ENCODE measurements at regions not wholly inside any gene's neighbourhood (a gene's known extent, or its start where the extent isn't known, plus 50 kb on each side); places are given as distances from the start of the nearest gene placed in this dataset.
A peak's percentile ranks its signal among the peaks of the same experiment; 100 is the strongest.

GRCh38 chr2:236875906-236876505 is 209.7 kb upstream of the COPS8 start:
- DNase-seq: no peak

GRCh38 chr2:236876642-236877041 is 209.0 kb upstream of the COPS8 start:
- no peak for DNase-seq

- DNase-seq: no peak
These were observed 207.7 kb upstream of the COPS8 start for GRCh38 chr2:236877972-236878371.

GRCh38 chr2:236879416-236879963 is 206.2 kb upstream of the COPS8 start:
- no peak for DNase-seq

- no peak for DNase-seq
These were observed 203.6 kb upstream of the COPS8 start for GRCh38 chr2:236882074-236882473.

GRCh38 chr2:236882930-236883329 is 202.8 kb upstream of the COPS8 start:
- DNase-seq: no peak

GRCh38 chr2:236883819-236884218 is 201.9 kb upstream of the COPS8 start:
- DNase-seq: no peak

GRCh38 chr2:236884569-236885175 is 201.0 kb upstream of the COPS8 start:
- DNase-seq: no peak

- DNase-seq: no peak
These were observed 199.2 kb upstream of the COPS8 start for GRCh38 chr2:236886456-236886855.

GRCh38 chr2:236887531-236887930 is 198.2 kb upstream of the COPS8 start:
- no peak for DNase-seq

GRCh38 chr2:236887953-236888793 is 197.5 kb upstream of the COPS8 start:
- DNase-seq: no peak

GRCh38 chr2:236888794-236889780 is 196.6 kb upstream of the COPS8 start:
- peak; percentile 56 for DNase-seq

GRCh38 chr2:236889791-236890704 is 195.6 kb upstream of the COPS8 start:
- no peak for DNase-seq

- DNase-seq: no peak
These were observed 193.0 kb upstream of the COPS8 start for GRCh38 chr2:236892721-236893120.

- no peak for DNase-seq
These were observed 190.9 kb upstream of the COPS8 start for GRCh38 chr2:236894791-236895190.

- no peak for DNase-seq
These were observed 190.2 kb upstream of the COPS8 start for GRCh38 chr2:236895497-236895896.

GRCh38 chr2:236896688-236897087 is 189.0 kb upstream of the COPS8 start:
- DNase-seq: no peak

- no peak for DNase-seq
These were observed 186.5 kb upstream of the COPS8 start for GRCh38 chr2:236899146-236899545.

- DNase-seq: no peak
These were observed 185.6 kb upstream of the COPS8 start for GRCh38 chr2:236899950-236900640.

- DNase-seq: no peak
These were observed 183.7 kb upstream of the COPS8 start for GRCh38 chr2:236901956-236902355.
